Osteoblast (primary cell): ENCODE measurements at regions not wholly inside any gene's neighbourhood (a gene's known extent, or its start where the extent isn't known, plus 50 kb on each side); places are given as distances from the start of the nearest gene placed in this dataset.

Experiments used
- DNase-seq: peaks from one replicate; pipeline ENCODE4 v3.0.0; 2011; ENCODE audit warnings: low spot score, mixed read lengths; ENCODE audit not compliant: insufficient read length; ENCODE audit errors: missing footprints
- H2AFZ ChIP-seq: 2 replicates; pipeline ENCODE4 v1.6.0; 2011; ENCODE audit warnings: mild to moderate bottlenecking, low read length
- H3K27ac ChIP-seq: 2 replicates; pipeline ENCODE4 v1.5.1; 2011; ENCODE audit warnings: mild to moderate bottlenecking, low read depth, low read length, moderate library complexity
- H3K27me3 ChIP-seq: 2 replicates; pipeline ENCODE4 v1.6.0; 2012; ENCODE audit warnings: mild to moderate bottlenecking, control low read depth, inconsistent platforms, low read length, moderate library complexity; ENCODE audit not compliant: insufficient read depth
- H3K36me3 ChIP-seq: 2 replicates; pipeline ENCODE4 v1.5.1; 2011; ENCODE audit warnings: mild to moderate bottlenecking, low read length, control low read depth, moderate library complexity; ENCODE audit not compliant: insufficient read depth
- H3K4me1 ChIP-seq: 2 replicates; pipeline ENCODE4 v1.5.1; 2011; ENCODE audit warnings: mild to moderate bottlenecking, low read length, control low read depth, moderate library complexity; ENCODE audit not compliant: insufficient read depth
- H3K4me2 ChIP-seq: 2 replicates; pipeline ENCODE4 v1.6.0; 2011; ENCODE audit warnings: mild to moderate bottlenecking, low read length; ENCODE audit not compliant: insufficient read depth
- H3K4me3 ChIP-seq: fragments of 200-600 bp; sonication (generic); 3 replicates; pipeline ENCODE4 v1.5.1; 2012; ENCODE audit warnings: mild to moderate bottlenecking, low read length, inconsistent platforms; ENCODE audit not compliant: insufficient read depth
- H3K79me2 ChIP-seq: 2 replicates; pipeline ENCODE4 v1.6.0; 2012; ENCODE audit warnings: mild to moderate bottlenecking, low read length, control low read depth, inconsistent platforms; ENCODE audit not compliant: insufficient read depth
- H3K9me3 ChIP-seq: 2 replicates; pipeline ENCODE4 v1.5.1; 2011; ENCODE audit warnings: low read depth, low read length, control low read depth
- H4K20me1 ChIP-seq: 2 replicates; pipeline ENCODE4 v1.6.0; 2012; ENCODE audit warnings: mild to moderate bottlenecking, low read length, control low read depth; ENCODE audit not compliant: insufficient read depth
- CTCF ChIP-seq: IDR thresholded peaks from 2 replicates; pipeline ENCODE4 v1.5.1; 2011; ENCODE audit warnings: mild to moderate bottlenecking, low read depth, low read length, moderate library complexity; ENCODE audit errors: extremely low read depth

GRCh38 chr13:78029901-78030300 is 111.3 kb upstream of the EDNRB start:
- Histone ChIP-seq H3K27me3 (no peaks in the 10 kb centered on the region), H3K4me2 (no peak overlapping the region), H3K36me3 (no peaks in the 10 kb centered on the region), H3K27ac (no peak overlapping the region), H3K4me1 (no peaks in the 10 kb centered on the region), H2AFZ (no peak overlapping the region), H3K79me2 (no peaks in the 10 kb centered on the region), H4K20me1 (no peaks in the 10 kb centered on the region), H3K4me3 (no peak overlapping the region), H3K9me3 (no peaks in the 10 kb centered on the region)
- TF ChIP-seq CTCF = no peak
- no peak for DNase-seq

GRCh38 chr13:78028960-78029359 is 110.3 kb upstream of the EDNRB start:
- DNase-seq = no peak
- H3K4me3 ChIP-seq = no peak overlapping the region
- H3K4me1 ChIP-seq = no peaks in the 10 kb centered on the region
- H2AFZ ChIP-seq = no peak overlapping the region
- no peaks in the 10 kb centered on the region for H3K79me2 ChIP-seq
- no peaks in the 10 kb centered on the region for H4K20me1 ChIP-seq
- no peaks in the 10 kb centered on the region for H3K27me3 ChIP-seq
- H3K27ac ChIP-seq = no peak overlapping the region
- no peak overlapping the region for H3K4me2 ChIP-seq
- TF ChIP-seq CTCF = no peak
- no peaks in the 10 kb centered on the region for H3K9me3 ChIP-seq
- no peaks in the 10 kb centered on the region for H3K36me3 ChIP-seq

- no peak for DNase-seq
These were observed 106.4 kb upstream of the EDNRB start for GRCh38 chr13:78024996-78025395.

More at GRCh38 chr13:78024996-78025395, 106.4 kb upstream of the EDNRB start:
- H3K79me2 ChIP-seq = no peaks in the 10 kb centered on the region
- TF ChIP-seq CTCF = no peak
- no peaks in the 10 kb centered on the region for H3K9me3 ChIP-seq
- H3K27me3 ChIP-seq = no peaks in the 10 kb centered on the region
- no peak overlapping the region for H3K27ac ChIP-seq
- H3K36me3 ChIP-seq = no peaks in the 10 kb centered on the region
- H3K4me1 ChIP-seq = no peaks in the 10 kb centered on the region
- H4K20me1 ChIP-seq = no peaks in the 10 kb centered on the region
- H2AFZ ChIP-seq = no peak overlapping the region
- no peak overlapping the region for H3K4me2 ChIP-seq
- no peak overlapping the region for H3K4me3 ChIP-seq
